AG08396 (cell line): ENCODE measurements at regions not wholly inside any gene's neighbourhood (a gene's known extent, or its start where the extent isn't known, plus 50 kb on each side); places are given as distances from the start of the nearest gene placed in this dataset.

Source experiments
- DNase-seq: peaks from one replicate; pipeline ENCODE4 v3.0.0; 2012; ENCODE audit warnings: low spot score, mixed read lengths

- no peak for DNase-seq
Observed at GRCh38 chr4:133741766-133742165, 459.8 kb downstream of the PABPC4L start.

GRCh38 chr4:133720001-133720400 is 481.6 kb downstream of the PABPC4L start:
- no peak for DNase-seq

GRCh38 chr4:133719098-133719497 is 482.5 kb downstream of the PABPC4L start:
- no peak for DNase-seq

DNA sequence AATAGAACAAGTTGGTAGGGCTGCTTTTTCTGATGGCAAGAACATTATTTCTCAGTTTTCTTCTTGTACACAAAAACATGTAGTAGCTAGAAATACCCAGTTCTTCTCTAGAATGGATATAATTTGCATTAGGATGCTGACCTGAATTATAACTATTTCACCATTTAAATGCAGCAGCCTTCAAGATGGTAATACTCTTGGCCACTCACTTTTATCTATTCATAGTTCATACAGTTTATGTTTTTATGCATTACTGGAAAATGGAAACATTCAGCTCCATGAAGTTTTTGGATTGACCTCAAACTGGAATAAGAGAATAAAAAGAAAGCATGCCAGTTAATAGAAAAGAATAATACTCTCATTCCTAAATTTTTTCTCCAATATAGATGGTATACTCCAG is 487.4 kb downstream of the PABPC4L start:
- DNase-seq, result no peak

DNA sequence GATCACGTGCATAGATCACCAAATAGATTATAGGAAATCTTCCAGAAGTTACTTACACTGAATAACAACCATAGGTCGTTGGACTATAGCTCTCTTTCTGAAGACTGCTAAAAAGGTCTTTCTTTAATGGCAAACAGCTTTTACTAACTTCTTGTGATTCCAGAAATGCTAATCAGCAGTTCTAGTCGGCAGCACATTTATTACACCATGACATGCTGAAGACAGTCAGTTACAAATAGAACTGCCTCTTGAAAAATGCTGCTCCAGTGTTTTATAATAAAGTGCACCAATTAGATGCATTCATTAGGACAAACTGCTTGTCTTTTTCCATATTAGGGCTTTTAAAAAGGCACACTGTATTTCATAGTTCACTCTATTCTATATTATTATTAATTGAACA is 488.2 kb downstream of the PABPC4L start:
- no peak for DNase-seq

DNA sequence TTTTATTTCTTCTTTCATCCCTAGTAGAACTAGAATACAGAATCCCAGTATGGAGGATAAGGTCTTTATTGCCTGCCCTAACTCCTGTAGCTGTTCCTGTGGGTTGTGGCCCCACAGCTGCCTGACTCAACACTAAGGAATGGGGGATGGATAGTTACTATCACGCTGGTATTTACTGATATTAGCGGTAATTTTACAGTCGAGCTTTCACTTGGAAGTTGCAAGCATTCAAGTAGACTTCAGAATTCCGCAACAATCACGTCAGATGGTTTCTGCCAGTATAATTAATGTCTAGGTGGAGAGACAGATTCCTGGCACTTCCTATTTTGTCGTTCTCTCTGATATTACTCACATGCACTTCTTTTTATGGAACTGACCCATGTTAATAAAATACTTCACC is 489.8 kb downstream of the PABPC4L start:
- DNase-seq, result no peak

DNA sequence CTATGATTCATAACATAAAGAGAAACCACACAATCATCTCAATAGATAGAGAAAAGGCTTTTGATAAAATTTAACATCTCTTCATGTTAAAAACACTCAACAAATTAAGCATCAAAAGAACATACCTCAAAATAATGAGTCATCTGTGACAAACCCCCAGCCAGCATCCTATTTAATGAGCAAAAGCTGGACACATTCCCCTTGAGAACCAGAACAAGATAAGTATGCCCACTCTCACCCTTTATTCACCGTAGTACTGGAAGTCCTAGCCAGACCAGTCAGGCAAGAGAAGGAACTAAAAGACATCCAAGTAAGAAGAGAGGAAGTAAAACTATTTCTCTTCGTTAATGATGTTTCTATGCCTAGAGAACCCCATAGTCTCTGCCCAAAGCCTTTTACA is 507.2 kb downstream of the PABPC4L start:
- DNase-seq, result no peak

- no peak for DNase-seq
Observed at GRCh38 chr4:133683967-133684366, 517.6 kb downstream of the PABPC4L start.

- DNase-seq, result no peak
Observed at GRCh38 chr4:133668061-133668851, 519.2 kb downstream of the PCDH10 start.

- DNase-seq, result no peak
Observed at GRCh38 chr4:133647206-133647605, 498.1 kb downstream of the PCDH10 start.

DNA sequence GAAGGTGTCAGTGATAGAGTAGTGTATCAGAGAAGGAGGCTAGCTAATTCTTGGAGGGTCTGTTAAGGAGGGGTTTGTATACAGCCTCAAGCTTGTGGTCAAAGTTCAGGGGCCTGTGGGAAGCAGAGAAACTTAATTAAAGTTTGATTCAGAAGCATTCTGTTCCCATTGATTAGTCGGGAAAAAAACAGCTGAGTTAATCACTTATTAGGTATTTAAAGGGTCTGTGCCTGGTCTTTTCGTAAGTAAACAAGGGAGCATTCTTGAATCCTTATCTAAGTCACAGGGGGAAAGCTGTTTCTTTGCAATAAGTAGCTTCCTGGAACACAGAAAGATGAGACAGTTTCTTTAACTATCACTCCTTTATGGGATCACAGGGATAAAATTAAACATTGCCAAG is 492.1 kb downstream of the PCDH10 start:
- no peak for DNase-seq

- no peak for DNase-seq
Observed at GRCh38 chr4:133638751-133639150, 489.7 kb downstream of the PCDH10 start.

DNA sequence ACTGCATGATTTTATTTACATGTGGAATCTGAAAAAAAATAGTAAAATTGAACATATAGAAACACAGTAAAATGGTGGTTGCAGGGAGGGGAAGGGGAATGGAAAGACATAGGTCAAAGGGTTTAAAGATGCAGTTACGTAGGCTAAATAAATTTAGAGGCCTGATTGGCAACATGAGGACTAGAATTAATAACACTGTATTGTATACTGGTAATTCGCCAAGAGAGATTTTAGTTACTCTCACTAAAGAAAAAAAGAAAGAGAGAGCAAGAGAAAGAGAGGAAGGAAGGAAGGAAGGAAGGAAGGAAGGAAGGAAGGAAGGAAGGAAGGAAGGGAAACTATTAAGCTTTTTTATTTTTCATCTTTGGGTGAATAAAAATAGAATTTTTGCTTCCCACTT is 488.1 kb downstream of the PCDH10 start:
- no peak for DNase-seq

DNA sequence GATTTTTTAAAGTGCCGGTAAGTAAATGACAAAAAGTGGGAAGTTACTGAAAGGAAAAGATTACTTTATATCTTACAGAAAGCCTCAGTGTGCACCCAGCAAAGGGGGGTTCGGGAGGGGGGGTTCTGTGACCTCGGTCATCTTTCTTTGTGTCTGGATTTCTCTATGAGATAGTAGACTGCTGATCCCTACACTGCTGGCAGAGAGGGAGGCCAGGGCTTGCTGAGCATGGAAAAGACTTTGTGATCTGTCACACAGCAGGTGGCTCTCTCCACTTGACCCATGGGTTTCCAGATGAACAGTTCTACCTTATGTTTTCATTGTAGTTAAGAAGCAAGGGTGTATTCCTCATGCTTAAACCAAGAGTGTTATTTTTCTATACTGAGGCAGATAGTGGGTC is 475.6 kb downstream of the PCDH10 start:
- DNase-seq, result no peak

DNA sequence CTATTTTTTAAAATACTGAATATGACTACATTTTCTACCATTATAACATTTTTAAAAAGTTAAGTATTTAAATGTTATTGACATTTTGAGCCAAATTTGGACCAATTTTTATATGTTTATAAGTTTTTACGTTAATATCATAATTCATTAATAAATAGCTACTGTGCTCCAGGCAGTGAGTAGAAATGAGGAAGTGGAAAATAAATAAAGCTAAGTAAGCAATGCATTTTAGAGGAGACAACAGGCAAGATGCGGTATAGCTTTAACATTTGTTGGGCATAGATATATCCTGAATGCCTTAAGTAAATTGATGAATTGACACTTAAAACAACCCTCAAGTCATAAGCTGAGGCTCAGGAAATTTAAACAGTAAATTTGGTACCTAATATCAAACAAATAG is 474.8 kb downstream of the PCDH10 start:
- no peak for DNase-seq

GRCh38 chr4:133621628-133622027 is 472.5 kb downstream of the PCDH10 start:
- DNase-seq, result no peak

- no peak for DNase-seq
Observed at GRCh38 chr4:133620555-133620954, 471.5 kb downstream of the PCDH10 start.

DNA sequence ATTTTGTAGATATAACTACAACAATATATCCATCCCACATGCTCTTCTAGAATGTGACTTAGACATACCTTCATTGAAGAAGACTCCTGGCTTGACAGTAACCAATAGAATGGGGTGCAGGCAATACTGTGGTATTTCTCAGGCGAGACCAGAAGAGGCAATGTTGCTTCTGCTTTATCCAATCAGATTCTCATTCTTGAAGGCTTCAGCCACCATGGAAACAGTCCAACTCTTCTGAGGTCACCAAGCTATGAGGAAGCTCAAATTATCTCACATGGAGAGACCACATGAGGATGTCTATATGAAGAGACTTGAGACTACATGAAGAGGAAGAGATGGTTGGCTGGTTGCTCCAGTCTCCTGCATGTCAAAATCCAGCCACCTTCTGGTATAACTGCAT is 469.9 kb downstream of the PCDH10 start:
- DNase-seq, result no peak

DNA sequence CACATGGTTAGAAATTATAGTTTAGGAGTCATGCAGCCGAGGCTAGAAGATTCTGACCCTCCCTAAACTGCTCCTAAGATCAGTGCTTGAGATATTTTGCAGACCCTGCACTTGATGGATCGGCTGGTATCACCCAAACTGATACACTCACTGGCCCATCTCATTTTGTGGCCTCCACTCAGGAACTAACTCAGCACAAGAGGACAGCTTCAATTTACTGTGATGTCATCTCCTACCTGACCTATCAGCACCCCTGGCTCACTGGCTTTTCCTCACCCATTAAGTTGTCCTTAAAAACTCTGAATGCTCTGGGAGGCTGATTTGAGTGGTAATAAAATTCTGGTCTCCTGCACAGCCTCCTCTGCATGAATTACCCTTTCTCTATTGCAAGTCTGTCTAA is 450.9 kb downstream of the PCDH10 start:
- DNase-seq, result no peak

DNA sequence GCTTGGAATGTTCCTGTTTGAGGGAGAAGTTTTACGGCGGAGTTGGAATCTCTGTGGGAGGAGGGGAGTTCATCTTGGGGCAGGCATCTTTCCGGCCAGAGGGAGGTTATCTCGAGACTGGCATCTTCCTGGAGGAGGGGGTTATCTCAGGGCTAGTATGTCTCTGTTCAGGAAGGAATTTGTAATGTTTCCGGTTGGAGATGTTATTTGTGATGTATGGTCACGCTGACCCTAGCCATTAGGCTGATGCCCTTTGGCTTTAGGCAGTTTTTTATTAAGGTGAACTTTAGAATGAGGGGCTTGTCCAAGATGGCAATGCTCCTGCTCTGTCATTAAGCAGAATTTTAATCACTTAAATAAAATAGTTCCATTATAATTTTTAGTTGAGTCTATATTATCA is 449.7 kb downstream of the PCDH10 start:
- DNase-seq, result no peak

DNA sequence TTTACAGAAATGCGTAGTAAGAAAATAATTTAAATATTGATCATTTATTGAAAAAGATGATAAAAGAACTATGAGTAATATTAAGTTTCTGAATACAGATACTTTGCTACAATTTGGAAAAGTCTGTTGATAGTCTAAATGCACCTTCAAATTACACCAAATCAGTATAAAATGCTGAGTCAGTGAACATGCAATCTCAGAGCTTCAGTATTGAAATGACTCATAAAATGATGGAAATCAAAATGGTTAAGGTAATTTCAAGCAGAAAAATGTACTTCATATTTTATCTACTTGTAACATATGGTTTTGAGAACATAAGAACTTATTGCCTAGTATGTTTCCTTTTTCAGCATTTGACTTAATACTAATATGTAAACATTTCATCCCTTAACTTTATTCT is 448.2 kb downstream of the PCDH10 start:
- DNase-seq, result no peak

- no peak for DNase-seq
Observed at GRCh38 chr4:133596459-133596858, 447.4 kb downstream of the PCDH10 start.

GRCh38 chr4:133594390-133595207 is 445.5 kb downstream of the PCDH10 start:
- no peak for DNase-seq

DNA sequence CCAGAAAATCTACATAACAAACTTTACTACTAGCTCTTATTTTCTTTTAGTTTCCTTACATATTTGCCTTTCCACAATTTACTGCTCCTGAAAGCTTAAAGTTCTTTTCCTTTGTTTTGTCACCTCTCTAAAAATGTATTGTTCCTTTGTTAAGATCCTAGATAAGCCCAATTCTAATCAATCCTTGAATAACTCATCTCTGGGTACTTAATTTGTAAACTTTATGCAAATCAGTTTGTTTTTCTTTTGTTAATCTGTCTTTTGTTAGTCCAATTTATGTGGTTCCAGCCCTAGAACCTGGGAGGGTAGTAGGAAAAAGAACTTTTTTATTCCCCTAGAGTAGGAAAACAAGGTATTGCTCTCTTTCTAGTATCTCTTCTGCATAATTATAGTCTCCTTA is 444.7 kb downstream of the PCDH10 start:
- DNase-seq, result no peak
